ENCODE measurements at regions not wholly inside any gene's neighbourhood (a gene's known extent, or its start where the extent isn't known, plus 50 kb on each side); places are given as distances from the start of the nearest gene placed in this dataset.

- DNase-seq, result no peak
Observed at GRCh38 chrY:15535131-15535530, 1010.8 kb downstream of the NLGN4Y start.

- DNase-seq, result peak; percentile 61
Observed at GRCh38 chrY:15535784-15536511, 1011.6 kb downstream of the NLGN4Y start.

GRCh38 chrY:15540516-15540915, 1016.2 kb downstream of the NLGN4Y start:
- DNase-seq, result peak; percentile 19

- no peak for DNase-seq
Observed at GRCh38 chrY:15546177-15546754, 1021.9 kb downstream of the NLGN4Y start.

- DNase-seq, result no peak
Observed at GRCh38 chrY:15552074-15552473, 1027.7 kb downstream of the NLGN4Y start.

GRCh38 chrY:15554991-15555390, 1030.7 kb downstream of the NLGN4Y start:
- no peak for DNase-seq

GRCh38 chrY:15559169-15559568, 1034.8 kb downstream of the NLGN4Y start:
- DNase-seq, result no peak

GRCh38 chrY:15560840-15561239, 1036.5 kb downstream of the NLGN4Y start:
- DNase-seq, result no peak

GRCh38 chrY:15561501-15562289, 1037.4 kb downstream of the NLGN4Y start:
- no peak for DNase-seq

GRCh38 chrY:15577886-15578285, 1053.6 kb downstream of the NLGN4Y start:
- DNase-seq, result no peak

- DNase-seq, result peak; percentile 29
Observed at GRCh38 chrY:15578761-15579160, 1054.4 kb downstream of the NLGN4Y start.

GRCh38 chrY:15579245-15579644, 1054.9 kb downstream of the NLGN4Y start:
- no peak for DNase-seq

GRCh38 chrY:15583111-15583510, 1058.8 kb downstream of the NLGN4Y start:
- no peak for DNase-seq

GRCh38 chrY:15592957-15593356, 1068.6 kb downstream of the NLGN4Y start:
- DNase-seq, result peak; percentile 26

- peak; percentile 47 for DNase-seq
Observed at GRCh38 chrY:15593476-15594160, 1069.3 kb downstream of the NLGN4Y start.

- DNase-seq, result no peak
Observed at GRCh38 chrY:15594179-15594578, 1069.8 kb downstream of the NLGN4Y start.

GRCh38 chrY:15600565-15600964, 1076.2 kb downstream of the NLGN4Y start:
- no peak for DNase-seq

GRCh38 chrY:15624370-15624769, 1100.0 kb downstream of the NLGN4Y start:
- DNase-seq, result no peak

- DNase-seq, result no peak
Observed at GRCh38 chrY:15624928-15625327, 1100.6 kb downstream of the NLGN4Y start.

- no peak for DNase-seq
Observed at GRCh38 chrY:15648198-15648597, 1123.9 kb downstream of the NLGN4Y start.

- DNase-seq, result no peak
Observed at GRCh38 chrY:15650056-15650455, 1125.7 kb downstream of the NLGN4Y start.

- no peak for DNase-seq
Observed at GRCh38 chrY:15688531-15688930, 1164.2 kb downstream of the NLGN4Y start.

GRCh38 chrY:15689994-15690393, 1165.7 kb downstream of the NLGN4Y start:
- no peak for DNase-seq
